ENCODE measurements at regions not wholly inside any gene's neighbourhood (a gene's known extent, or its start where the extent isn't known, plus 50 kb on each side); places are given as distances from the start of the nearest gene placed in this dataset.
"Not testable (repeated sequence)": the region's sequence is repeated elsewhere in the genome, so short reads cannot be mapped to it uniquely, and the experiment has no call there.

DNA sequence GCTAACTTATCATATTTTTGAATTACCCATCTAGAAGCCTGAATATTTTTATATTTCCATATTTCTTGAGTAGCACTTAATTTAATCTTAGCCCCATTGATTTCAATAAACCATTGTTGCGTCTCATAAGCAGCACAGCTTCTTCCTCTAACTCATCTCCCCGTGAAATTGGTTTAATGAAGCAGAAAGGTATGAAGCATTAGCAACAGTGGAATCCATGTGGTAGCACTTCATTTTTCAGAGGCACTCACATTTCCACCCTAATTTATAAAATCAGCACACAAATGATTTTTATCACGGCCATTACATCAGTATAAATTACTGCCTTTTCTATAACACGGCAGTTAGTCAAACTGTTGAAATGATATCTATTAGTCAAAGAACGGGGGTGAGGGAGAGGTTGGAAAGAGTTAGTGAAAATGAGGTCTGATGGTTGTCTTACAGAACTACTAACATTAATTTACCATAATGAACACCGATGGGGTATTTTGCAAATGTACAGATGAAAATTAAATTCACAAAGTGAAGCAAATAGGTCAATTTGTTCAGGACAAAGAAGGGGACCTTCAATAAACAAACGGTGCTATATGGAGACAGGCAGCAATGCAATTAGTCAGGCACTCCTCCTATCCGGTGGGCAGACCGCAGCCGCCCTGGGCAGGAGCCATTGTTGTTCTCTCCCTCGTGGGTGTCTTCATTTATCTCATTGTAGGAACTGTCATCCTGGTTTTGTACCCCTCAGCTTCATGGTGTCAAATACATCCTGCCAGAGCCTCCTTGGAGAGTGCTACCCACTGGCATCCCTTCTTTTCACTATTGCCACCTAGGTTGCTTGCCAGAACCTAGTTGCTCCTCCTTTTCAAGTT lies 205.7 kb downstream of the SOX3 start:
- in situ Hi-C loops (cut with HindIII; ENCODE audit: low pct_unique_long_range_greater_than_20kb, low sequenced_read_pairs), result no loop called here
- no peak for DNase-seq (ENCODE audit: low read depth in 1 of 2, low spot score in 1 of 2)
- TF ChIP-seq JUND (IDR thresholded peaks at IDR 0.05; ENCODE audit: low read depth), result no peak

DNA sequence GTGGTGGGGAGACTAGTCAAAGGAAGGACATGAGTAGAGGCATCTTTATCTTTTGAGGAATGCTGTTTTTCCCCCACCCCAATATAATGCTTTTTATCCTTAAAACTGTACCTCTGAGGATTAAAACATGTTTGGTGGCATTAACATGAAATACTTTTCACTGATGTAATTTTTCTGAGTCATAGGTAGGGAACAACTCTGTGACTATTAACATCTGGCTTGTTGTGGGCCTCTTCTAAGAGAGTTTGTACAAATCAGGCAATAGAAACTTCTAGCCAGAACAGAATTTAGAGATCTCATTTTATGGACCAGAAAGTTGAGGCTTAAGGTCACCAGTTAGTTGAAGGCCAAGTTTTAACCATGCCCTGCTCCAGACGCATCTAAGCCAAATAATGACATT lies 207.6 kb downstream of the SOX3 start:
- TF ChIP-seq JUND (IDR thresholded peaks at IDR 0.05; ENCODE audit: low read depth), result no peak
- no peak for DNase-seq (ENCODE audit: low read depth in 1 of 2, low spot score in 1 of 2)
- in situ Hi-C loops (cut with HindIII; ENCODE audit: low pct_unique_long_range_greater_than_20kb, low sequenced_read_pairs), result no loop called here

DNA sequence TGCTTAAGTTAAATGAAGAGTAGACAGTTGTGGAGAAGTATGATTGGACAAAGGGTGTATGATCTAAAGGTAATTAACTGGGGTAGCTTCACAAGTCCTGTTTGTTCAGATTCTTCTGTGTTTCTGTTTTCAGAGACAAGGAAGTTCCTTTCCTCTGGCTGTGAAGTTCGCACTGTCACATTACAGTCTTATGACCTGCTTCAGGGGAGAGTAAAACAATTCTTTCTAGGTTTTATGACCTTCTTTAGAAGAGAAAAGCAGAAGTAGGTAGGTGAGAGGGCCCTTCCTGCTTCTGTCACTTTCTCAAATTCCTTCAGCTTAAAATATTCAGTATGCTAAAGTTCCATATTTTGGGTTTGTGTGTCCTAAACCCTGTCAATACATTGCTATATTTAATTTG lies 211.9 kb downstream of the SOX3 start:
- no peak for TF ChIP-seq JUND (IDR thresholded peaks at IDR 0.05; ENCODE audit: low read depth)
- DNase-seq (ENCODE audit: low read depth in 1 of 2, low spot score in 1 of 2), result peak in 1 of 2 experiments; percentile 29
- in situ Hi-C loops (cut with HindIII; ENCODE audit: low pct_unique_long_range_greater_than_20kb, low sequenced_read_pairs), result no loop called here

GRCh38 chrX:140292188-140292587 lies 212.7 kb downstream of the SOX3 start:
- in situ Hi-C loops (cut with HindIII; ENCODE audit: low pct_unique_long_range_greater_than_20kb, low sequenced_read_pairs), result no loop called here
- TF ChIP-seq JUND (IDR thresholded peaks at IDR 0.05; ENCODE audit: low read depth), result no peak
- no peak for DNase-seq (ENCODE audit: low read depth in 1 of 2, low spot score in 1 of 2)

DNA sequence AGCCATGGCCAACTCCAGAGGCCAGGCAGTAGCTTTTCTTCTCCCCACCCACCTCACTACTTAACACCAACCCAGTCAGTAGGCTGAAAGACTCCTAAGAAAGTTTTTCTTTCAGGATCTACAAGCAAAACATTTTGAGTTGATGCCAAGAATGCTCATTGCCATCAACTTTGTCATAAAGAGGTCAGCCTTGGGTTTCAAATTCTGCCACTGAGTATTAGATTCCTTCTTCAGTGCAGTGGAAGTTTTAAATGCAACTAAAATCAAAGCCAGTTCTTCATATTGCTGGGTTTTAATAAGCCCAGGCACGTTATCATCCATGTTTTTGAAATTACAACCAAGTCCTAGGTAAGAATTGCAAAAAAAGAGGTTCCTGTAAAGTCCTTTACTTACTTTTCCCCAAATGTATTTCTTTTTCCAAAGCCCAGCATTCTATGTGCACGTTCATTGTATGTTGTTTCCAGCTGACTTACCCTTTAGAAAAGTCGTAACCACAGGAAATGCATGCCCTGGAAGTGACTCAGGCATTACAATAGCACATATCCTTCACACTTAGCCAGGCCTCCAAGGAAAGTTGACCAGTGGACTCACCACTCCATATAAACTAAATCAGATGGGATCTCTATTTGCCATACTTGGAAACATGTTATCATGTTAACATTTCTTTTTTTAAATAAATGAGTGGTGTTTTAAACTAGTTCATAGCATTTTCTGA lies 229.9 kb downstream of the SOX3 start:
- no peak for DNase-seq (ENCODE audit: low read depth in 1 of 2, low spot score in 1 of 2)
- TF ChIP-seq JUND (IDR thresholded peaks at IDR 0.05; ENCODE audit: low read depth), result no peak
- in situ Hi-C loops (cut with HindIII; ENCODE audit: low pct_unique_long_range_greater_than_20kb, low sequenced_read_pairs), result no loop called here

DNA sequence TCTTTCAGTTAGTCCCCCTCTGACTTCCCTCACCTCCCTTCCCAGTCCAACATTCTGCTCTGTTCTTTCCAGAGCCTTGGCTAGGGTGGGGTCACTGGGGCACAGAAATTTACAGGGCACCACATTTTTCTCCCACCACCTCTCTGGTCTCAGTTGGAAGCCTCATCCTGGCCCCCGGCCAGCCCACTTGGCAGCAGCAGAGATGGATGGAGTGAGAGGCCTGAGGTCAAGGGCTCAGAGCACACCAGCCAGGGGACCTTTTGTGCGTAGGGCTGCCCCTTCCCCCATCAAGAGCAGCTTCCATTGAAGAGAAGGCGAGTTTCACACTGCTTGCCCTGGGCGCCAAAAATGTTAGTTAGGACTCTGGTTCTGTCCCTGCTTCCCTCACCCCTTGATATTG lies 230.9 kb downstream of the SOX3 start:
- in situ Hi-C loops (cut with HindIII; ENCODE audit: low pct_unique_long_range_greater_than_20kb, low sequenced_read_pairs), result no loop called here
- no peak for TF ChIP-seq JUND (IDR thresholded peaks at IDR 0.05; ENCODE audit: low read depth)
- DNase-seq (ENCODE audit: low read depth in 1 of 2, low spot score in 1 of 2), result no peak

GRCh38 chrX:140250391-140250790 lies 254.5 kb downstream of the SOX3 start:
- DNase-seq (ENCODE audit: low read depth in 1 of 2, low spot score in 1 of 2), result no peak
- TF ChIP-seq JUND (IDR thresholded peaks at IDR 0.05; ENCODE audit: low read depth), result no peak
- in situ Hi-C loops (cut with HindIII; ENCODE audit: low pct_unique_long_range_greater_than_20kb, low sequenced_read_pairs), result no loop called here

DNA sequence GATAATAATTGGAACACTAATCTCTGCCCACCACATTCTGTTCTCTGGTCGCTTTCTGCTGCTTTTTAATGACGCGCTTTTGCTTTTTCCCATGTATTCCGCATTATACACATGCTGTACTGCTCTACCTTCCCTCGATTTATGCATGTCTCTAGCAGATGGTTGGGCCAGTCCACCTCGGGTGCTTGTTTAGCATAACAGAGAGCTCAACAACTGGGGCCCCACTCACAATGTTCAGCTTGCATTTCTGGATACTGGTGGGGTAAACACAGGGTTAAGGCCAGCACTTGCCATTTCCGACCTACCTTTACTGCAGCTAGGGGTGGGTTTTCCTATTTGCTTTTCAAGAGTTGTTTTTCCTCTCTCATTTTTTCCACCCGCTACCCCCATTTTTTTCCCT lies 255.8 kb downstream of the SOX3 start:
- in situ Hi-C loops (cut with HindIII; ENCODE audit: low pct_unique_long_range_greater_than_20kb, low sequenced_read_pairs), result no loop called here
- TF ChIP-seq JUND (IDR thresholded peaks at IDR 0.05; ENCODE audit: low read depth), result no peak
- DNase-seq (ENCODE audit: low read depth in 1 of 2, low spot score in 1 of 2), result no peak

- TF ChIP-seq JUND (IDR thresholded peaks at IDR 0.05; ENCODE audit: low read depth), result no peak
- no peak for DNase-seq (ENCODE audit: low read depth in 1 of 2, low spot score in 1 of 2)
These were observed 263.9 kb upstream of the CXorf66 start for GRCh38 chrX:140229191-140229590.

GRCh38 chrX:140226037-140226436 lies 260.7 kb upstream of the CXorf66 start:
- peak in 1 of 2 experiments; percentile 0 for DNase-seq (ENCODE audit: low read depth in 1 of 2, low spot score in 1 of 2)
- in situ Hi-C loops (cut with HindIII; ENCODE audit: low pct_unique_long_range_greater_than_20kb, low sequenced_read_pairs), result not testable (repeated sequence)

More at GRCh38 chrX:140229191-140229590, 263.9 kb upstream of the CXorf66 start:
- in situ Hi-C loops (cut with HindIII; ENCODE audit: low pct_unique_long_range_greater_than_20kb, low sequenced_read_pairs), result no loop called here

DNA sequence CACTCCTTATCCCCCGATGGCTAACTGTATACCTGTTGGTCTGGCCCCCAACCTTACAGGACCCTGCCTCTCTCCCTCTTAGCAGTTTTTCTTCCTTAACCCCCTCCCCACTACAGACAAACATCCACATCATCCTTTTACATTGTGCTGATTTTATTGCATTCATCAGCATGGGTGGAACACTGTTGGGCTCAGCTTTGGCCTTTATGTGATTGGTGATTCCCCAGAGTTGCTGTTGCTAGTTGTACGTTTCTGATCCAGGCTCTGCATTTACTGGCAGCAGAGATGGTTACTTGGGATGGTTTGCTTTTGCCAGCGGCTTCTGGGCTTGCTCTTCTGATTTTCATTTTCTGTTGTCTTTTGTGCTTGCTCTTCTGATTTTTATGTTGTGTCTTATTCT lies 250.6 kb upstream of the CXorf66 start:
- DNase-seq (ENCODE audit: low read depth in 1 of 2, low spot score in 1 of 2); in situ Hi-C loops (cut with HindIII; ENCODE audit: low pct_unique_long_range_greater_than_20kb, low sequenced_read_pairs): not testable (repeated sequence)

- DNase-seq (ENCODE audit: low read depth in 1 of 2, low spot score in 1 of 2); in situ Hi-C loops (cut with HindIII; ENCODE audit: low pct_unique_long_range_greater_than_20kb, low sequenced_read_pairs): not testable (repeated sequence)
These were observed 249.2 kb upstream of the CXorf66 start for GRCh38 chrX:140214518-140214917.

GRCh38 chrX:140206657-140207056 lies 241.3 kb upstream of the CXorf66 start:
- TF ChIP-seq JUND (IDR thresholded peaks at IDR 0.05; ENCODE audit: low read depth), result no peak
- no peak for DNase-seq (ENCODE audit: low read depth in 1 of 2, low spot score in 1 of 2)
- in situ Hi-C loops (cut with HindIII; ENCODE audit: low pct_unique_long_range_greater_than_20kb, low sequenced_read_pairs), result no loop called here
